Sigmoid colon (tissue), 6 donors: ENCODE measurements at regions not wholly inside any gene's neighbourhood (a gene's known extent, or its start where the extent isn't known, plus 50 kb on each side); places are given as distances from the start of the nearest gene placed in this dataset.

Experiments used
- DNase-seq: peaks from one replicate; pipeline ENCODE4 v3.0.0-alpha.2; 2019
- H3K27ac ChIP-seq, 4 donors: fragments of 200-600 bp; sonication (generic); one replicate each; pipeline ENCODE4 v1.5.1; 2016 to 2019; ENCODE audit warnings: mild to moderate bottlenecking in 1 of 4
- H3K27me3 ChIP-seq, 3 donors: fragments of 200-600 bp; sonication (generic); one replicate each; pipeline ENCODE4 v1.5.1; 2019; ENCODE audit warnings: mild to moderate bottlenecking in 1 of 3
- H3K36me3 ChIP-seq, 4 donors: fragments of 200-600 bp; sonication (generic); one replicate each; pipeline ENCODE4 v1.5.1; 2016 to 2019
- H3K4me1 ChIP-seq, 4 donors: fragments of 200-600 bp; sonication (generic); one replicate each; pipeline ENCODE4 v1.5.1; 2017 to 2019
- H3K4me3 ChIP-seq, 4 donors: fragments of 200-600 bp; sonication (generic); one replicate each; pipeline ENCODE4 v1.5.1; 2017 to 2019; ENCODE audit warnings: mild to moderate bottlenecking in 2 of 4, moderate library complexity in 1 of 4
- H3K9me3 ChIP-seq, 4 donors: fragments of 200-600 bp in 3 of 4; sonication (generic) in 3 of 4; one replicate each; pipeline versions ENCODE4 v1.5.1 to v1.6.1; 2013 to 2019
- CTCF ChIP-seq, 4 experiments: fragments of 450-650 bp in 3 of 4; fragments of 200-600 bp in 1 of 4; IDR thresholded peaks; one replicate each; pipeline ENCODE4 v1.5.1; 2016 to 2019; ENCODE audit warnings: antibody characterized with exemption in 4 of 4, mild to moderate bottlenecking in 3 of 4, moderate library complexity in 2 of 4
- EP300 ChIP-seq, 4 donors: sonication (generic); formaldehyde crosslinking; IDR thresholded peaks; one replicate each; pipeline ENCODE4 v1.6.1; 2017; ENCODE audit warnings: antibody characterized with exemption in 4 of 4
- POLR2A ChIP-seq, 2 donors: fragments of 450-650 bp; IDR thresholded peaks; one replicate each; pipeline ENCODE4 v1.6.1; 2016; ENCODE audit warnings: antibody characterized with exemption in 2 of 2, mild to moderate bottlenecking in 2 of 2, moderate library complexity in 2 of 2
- POLR2AphosphoS5 ChIP-seq, 4 donors: sonication (generic); formaldehyde crosslinking; IDR thresholded peaks; one replicate each; pipeline ENCODE4 v1.6.1; 2017; ENCODE audit warnings: antibody characterized with exemption in 4 of 4
- WGBS, 2 donors: extraction: QIAGEN DNeasy Blood & Tissue Kit; methylation state at CpG; one replicate each; pipeline ENCODE4 v1.1.7; 2013; 5-methylcytosine and 5-hydroxymethylcytosine counted together
- intact Hi-C: fragments of 100-400 bp; cut with DNase I; formaldehyde crosslinking; loops from one replicate; pipeline ENCODE4 v1.15.1; 2023
- donor health status: healthy with polysubstance abuse.
- donor health status: healthy.

GRCh38 chr5:63314551-63314950 lies 647.7 kb downstream of the HTR1A start:
- TF ChIP-seq POLR2AphosphoS5 (IDR thresholded peaks at IDR 0.05) (no peak), EP300 (IDR thresholded peaks at IDR 0.05) (no peak), POLR2A (IDR thresholded peaks at IDR 0.05) (no peak), CTCF (IDR thresholded peaks at IDR 0.05) (no peak)
- Histone ChIP-seq H3K4me3 (no peak overlapping the region), H3K27ac (no peak overlapping the region), H3K4me1 (no peaks in the 10 kb centered on the region), H3K9me3 (no peaks in the 10 kb centered on the region), H3K36me3 (no peaks in the 10 kb centered on the region), H3K27me3 (no peaks in the 10 kb centered on the region)
- 76 to 81% methylated on average over 6 of the region's 6 CpGs for WGBS, 2 donors
- DNase-seq, result no peak
- intact Hi-C loops, result no loop called here

- intact Hi-C loops, result no loop called here
- Histone ChIP-seq H3K9me3 (no peaks in the 10 kb centered on the region), H3K36me3 (no peaks in the 10 kb centered on the region), H3K4me3 (no peak overlapping the region), H3K27ac (no peak overlapping the region), H3K27me3 (no peaks in the 10 kb centered on the region), H3K4me1 (no peaks in the 10 kb centered on the region)
- TF ChIP-seq POLR2AphosphoS5 (IDR thresholded peaks at IDR 0.05) (no peak), EP300 (IDR thresholded peaks at IDR 0.05) (no peak), CTCF (IDR thresholded peaks at IDR 0.05) (no peak), POLR2A (IDR thresholded peaks at IDR 0.05) (no peak)
- DNase-seq, result no peak
- WGBS, 2 donors, result 77 to 85% methylated on average over 1 of the region's 1 CpG
These were observed 651.6 kb downstream of the HTR1A start for GRCh38 chr5:63310644-63311043.

GRCh38 chr5:63306909-63307308 lies 655.3 kb downstream of the HTR1A start:
- intact Hi-C loops, result no loop called here
- whole genome bisulfite sequencing, 2 donors, result 96 to 97% methylated on average over 1 of the region's 1 CpG
- no peak overlapping the region for H3K4me3 ChIP-seq

DNA sequence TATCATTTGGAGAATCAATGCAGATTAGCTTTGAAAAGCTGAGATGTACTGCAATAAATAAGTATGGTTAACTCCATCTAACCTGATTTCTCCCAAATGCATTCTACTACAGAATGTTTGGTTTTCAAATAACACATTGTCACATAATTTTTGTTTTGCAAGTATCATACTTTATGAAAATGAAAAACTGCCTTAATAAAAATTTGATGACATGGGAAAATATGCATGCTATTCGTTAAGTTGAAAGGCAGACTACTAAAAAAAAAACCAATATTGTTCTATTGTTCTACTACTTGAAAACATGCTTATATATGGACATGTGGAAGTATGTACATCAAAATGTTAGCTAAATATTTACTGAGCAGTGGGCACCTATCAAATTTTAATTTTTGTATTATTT lies 668.9 kb downstream of the HTR1A start:
- 51 to 72% methylated on average over 1 of the region's 1 CpG for WGBS, 2 donors
- no peaks in the 10 kb centered on the region for H3K9me3 ChIP-seq
- no peaks in the 10 kb centered on the region for H3K4me1 ChIP-seq
- H3K27me3 ChIP-seq, result no peaks in the 10 kb centered on the region
- intact Hi-C loops, result no loop called here
- DNase-seq, result no peak
- no peak overlapping the region for H3K27ac ChIP-seq
- no peak for TF ChIP-seq POLR2AphosphoS5 (IDR thresholded peaks at IDR 0.05)
- no peaks in the 10 kb centered on the region for H3K36me3 ChIP-seq
- no peak overlapping the region for H3K4me3 ChIP-seq

More at GRCh38 chr5:63306909-63307308, 655.3 kb downstream of the HTR1A start:
- no peak for TF ChIP-seq POLR2AphosphoS5 (IDR thresholded peaks at IDR 0.05)
- TF ChIP-seq CTCF (IDR thresholded peaks at IDR 0.05), result no peak
- no peak for TF ChIP-seq EP300 (IDR thresholded peaks at IDR 0.05)
- no peak for TF ChIP-seq POLR2A (IDR thresholded peaks at IDR 0.05)
- DNase-seq, result no peak
- H3K27me3 ChIP-seq, result no peaks in the 10 kb centered on the region
- no peak overlapping the region for H3K27ac ChIP-seq
- no peaks in the 10 kb centered on the region for H3K36me3 ChIP-seq
- H3K9me3 ChIP-seq, result no peaks in the 10 kb centered on the region
- H3K4me1 ChIP-seq, result no peaks in the 10 kb centered on the region

DNA sequence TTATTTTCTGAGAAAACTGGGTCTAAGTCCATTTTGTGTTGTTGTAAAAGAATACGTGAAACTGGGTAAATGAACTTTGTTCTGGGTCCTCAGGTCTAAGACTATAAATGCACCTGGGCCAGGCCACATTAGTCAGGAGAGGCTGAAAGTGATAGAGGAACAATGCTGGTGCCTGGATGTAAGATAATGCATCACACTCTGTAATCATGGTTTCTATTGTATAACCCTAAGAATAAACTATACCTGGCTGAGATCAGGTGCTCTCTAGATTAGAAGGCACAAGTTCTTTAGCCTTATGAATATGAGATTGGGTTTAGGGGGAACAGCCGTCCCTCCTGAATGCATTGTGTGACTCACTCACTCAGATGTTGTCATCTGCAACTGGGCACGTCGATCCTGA lies 675.5 kb downstream of the HTR1A start:
- TF ChIP-seq CTCF (IDR thresholded peaks at IDR 0.05) (no peak), POLR2AphosphoS5 (IDR thresholded peaks at IDR 0.05) (no peak), POLR2A (IDR thresholded peaks at IDR 0.05) (no peak), EP300 (IDR thresholded peaks at IDR 0.05) (no peak)
- no peaks in the 10 kb centered on the region for H3K36me3 ChIP-seq
- intact Hi-C loops, result no loop called here

More for the DNA sequence above, 675.5 kb downstream of the HTR1A start:
- no peaks in the 10 kb centered on the region for H3K9me3 ChIP-seq
- WGBS, 2 donors, result 28 to 70% methylated on average over 4 of the region's 4 CpGs
- no peak overlapping the region for H3K27ac ChIP-seq
- H3K4me1 ChIP-seq, result no peaks in the 10 kb centered on the region
- H3K27me3 ChIP-seq, result no peaks in the 10 kb centered on the region
- no peak for DNase-seq
- H3K4me3 ChIP-seq, result no peak overlapping the region
